ENCODE measurements at regions not wholly inside any gene's neighbourhood (a gene's known extent, or its start where the extent isn't known, plus 50 kb on each side); places are given as distances from the start of the nearest gene placed in this dataset.
A peak's percentile ranks its signal among the peaks of the same experiment; 100 is the strongest.

GRCh38 chr3:159787794-159788205, 200.8 kb upstream of the IL12A start:
- TF ChIP-seq, protein P1, sequence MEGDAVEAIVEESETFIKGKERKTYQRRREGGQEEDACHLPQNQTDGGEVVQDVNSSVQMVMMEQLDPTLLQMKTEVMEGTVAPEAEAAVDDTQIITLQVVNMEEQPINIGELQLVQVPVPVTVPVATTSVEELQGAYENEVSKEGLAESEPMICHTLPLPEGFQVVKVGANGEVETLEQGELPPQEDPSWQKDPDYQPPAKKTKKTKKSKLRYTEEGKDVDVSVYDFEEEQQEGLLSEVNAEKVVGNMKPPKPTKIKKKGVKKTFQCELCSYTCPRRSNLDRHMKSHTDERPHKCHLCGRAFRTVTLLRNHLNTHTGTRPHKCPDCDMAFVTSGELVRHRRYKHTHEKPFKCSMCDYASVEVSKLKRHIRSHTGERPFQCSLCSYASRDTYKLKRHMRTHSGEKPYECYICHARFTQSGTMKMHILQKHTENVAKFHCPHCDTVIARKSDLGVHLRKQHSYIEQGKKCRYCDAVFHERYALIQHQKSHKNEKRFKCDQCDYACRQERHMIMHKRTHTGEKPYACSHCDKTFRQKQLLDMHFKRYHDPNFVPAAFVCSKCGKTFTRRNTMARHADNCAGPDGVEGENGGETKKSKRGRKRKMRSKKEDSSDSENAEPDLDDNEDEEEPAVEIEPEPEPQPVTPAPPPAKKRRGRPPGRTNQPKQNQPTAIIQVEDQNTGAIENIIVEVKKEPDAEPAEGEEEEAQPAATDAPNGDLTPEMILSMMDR (IDR thresholded peaks at IDR 0.05; ENCODE audit: insufficient read depth, low read length): no peak
- H3K4me3 ChIP-seq (ENCODE audit: low read depth, low read length): no peak overlapping the region
- peak; percentile 53 for DNase-seq (ENCODE audit: low read depth)

GRCh38 chr3:159788291-159788690, 200.3 kb upstream of the IL12A start:
- no peak for DNase-seq (ENCODE audit: low read depth)
- TF ChIP-seq, protein P1 (IDR thresholded peaks at IDR 0.05; ENCODE audit: insufficient read depth, low read length): no peak
- no peak overlapping the region for H3K4me3 ChIP-seq (ENCODE audit: low read depth, low read length)

- H3K4me3 ChIP-seq (ENCODE audit: low read depth, low read length): no peak overlapping the region
- DNase-seq (ENCODE audit: low read depth): no peak
- TF ChIP-seq, protein P1 (IDR thresholded peaks at IDR 0.05; ENCODE audit: insufficient read depth, low read length): no peak
These were observed 199.6 kb upstream of the IL12A start for GRCh38 chr3:159789017-159789416.

DNA sequence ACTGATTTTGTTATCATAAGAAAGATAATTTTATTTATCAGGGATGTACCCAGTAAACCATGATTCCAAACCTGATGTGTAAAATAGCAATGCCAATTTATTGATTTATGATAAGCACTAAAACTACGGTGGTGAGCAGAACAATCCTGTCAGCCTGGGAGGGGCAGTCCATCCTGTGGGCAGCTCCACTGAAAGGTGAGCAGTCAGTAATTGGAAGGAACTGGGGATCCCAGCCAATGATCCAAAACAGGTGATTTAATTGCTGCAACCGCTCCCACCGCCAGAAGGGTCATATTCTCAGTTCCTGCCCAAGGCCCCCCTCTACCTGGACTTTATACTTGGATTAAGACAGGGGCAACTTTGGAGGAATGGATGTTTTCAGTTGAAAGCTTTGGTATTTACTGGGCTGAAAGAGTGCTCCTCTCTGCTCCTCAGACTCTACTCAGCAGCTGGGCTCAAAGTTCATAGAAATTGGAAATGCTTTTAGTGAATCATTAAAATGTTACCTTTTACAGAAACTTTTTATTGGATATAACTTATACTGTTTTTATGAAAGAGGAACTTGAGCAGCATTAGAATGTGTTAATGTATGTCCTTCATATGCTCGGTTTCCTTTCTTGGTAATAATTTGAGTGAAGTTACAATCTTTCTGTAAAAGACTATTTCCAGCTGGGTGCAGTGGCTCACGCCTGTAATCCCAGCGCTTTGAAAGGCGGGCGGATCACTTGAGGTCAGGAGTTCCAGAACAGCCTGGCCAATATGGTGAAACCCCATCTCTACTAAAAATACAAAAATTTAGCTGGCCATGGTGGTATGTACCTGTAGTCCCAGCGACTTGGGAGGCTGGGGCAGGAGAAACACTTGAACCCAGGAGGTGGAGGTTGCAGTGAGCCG, 198.6 kb upstream of the IL12A start:
- no peak overlapping the region for H3K4me3 ChIP-seq (ENCODE audit: low read depth, low read length)
- DNase-seq (ENCODE audit: low read depth): no peak
- TF ChIP-seq, protein P1 (IDR thresholded peaks at IDR 0.05; ENCODE audit: insufficient read depth, low read length): no peak

DNA sequence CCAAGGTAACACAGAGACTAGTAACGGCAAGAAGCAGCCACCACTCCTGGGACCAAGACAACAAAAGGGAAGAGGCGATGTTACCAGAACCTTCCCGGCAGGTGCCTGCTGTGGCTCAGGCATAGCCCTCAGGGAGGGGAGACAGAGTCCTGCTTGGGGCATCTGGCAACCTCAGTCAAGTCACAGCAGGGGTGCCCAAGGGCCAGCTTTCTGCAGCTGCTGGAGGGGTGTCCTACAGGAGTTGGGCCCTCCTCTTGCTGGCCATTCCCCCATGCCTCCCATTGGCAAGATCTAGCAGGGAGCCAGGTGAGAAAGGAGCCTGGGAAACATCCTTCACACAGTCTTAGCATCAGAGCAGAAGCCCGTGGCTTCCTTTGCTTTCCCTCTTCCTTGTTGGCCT, 197.3 kb upstream of the IL12A start:
- no peak overlapping the region for H3K4me3 ChIP-seq (ENCODE audit: low read depth, low read length)
- TF ChIP-seq, protein P1 (IDR thresholded peaks at IDR 0.05; ENCODE audit: insufficient read depth, low read length): no peak
- DNase-seq (ENCODE audit: low read depth): no peak

DNA sequence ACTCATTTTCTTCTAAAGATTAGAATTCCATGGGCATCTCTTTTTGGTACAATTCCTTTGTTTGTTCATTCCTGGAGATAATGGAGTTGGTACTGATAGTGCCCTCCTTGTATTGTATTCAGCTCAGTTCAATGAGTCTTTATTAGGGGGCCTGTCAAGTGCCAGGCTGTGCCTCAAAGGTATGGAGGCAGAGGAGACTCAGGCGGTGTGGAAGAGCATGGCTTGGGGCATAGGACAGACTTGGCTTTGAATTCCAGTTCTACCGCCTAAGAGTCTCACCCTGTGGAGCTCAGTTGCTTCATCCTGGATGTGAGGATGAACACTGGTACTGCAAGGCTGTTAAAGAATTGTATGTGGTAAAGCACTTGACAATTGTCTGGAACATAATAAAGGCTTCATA, 196.6 kb upstream of the IL12A start:
- no peak for DNase-seq (ENCODE audit: low read depth)
- TF ChIP-seq, protein P1 (IDR thresholded peaks at IDR 0.05; ENCODE audit: insufficient read depth, low read length): no peak
- no peak overlapping the region for H3K4me3 ChIP-seq (ENCODE audit: low read depth, low read length)
